ENCODE measurements at regions not wholly inside any gene's neighbourhood (a gene's known extent, or its start where the extent isn't known, plus 50 kb on each side); places are given as distances from the start of the nearest gene placed in this dataset.

DNA sequence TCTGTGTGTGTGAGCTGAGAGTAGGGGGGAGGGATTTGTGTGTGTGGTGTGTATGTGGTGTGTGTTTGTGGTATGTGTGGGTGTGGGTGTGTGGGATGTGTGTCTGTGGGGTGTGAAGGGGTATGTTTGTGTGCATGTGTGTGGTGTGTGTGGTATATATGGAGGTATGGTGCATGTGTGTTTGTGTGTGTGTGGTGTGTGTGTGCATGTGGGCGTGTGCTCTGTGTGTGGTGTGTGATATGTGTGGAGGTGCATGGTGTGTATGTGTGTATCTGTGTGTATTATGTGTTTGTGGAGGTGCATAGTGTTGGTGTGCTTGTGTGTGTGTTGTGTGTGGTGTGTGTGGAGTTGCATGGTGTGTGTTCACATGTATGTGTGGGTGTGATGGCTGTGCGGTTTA is 106.0 kb downstream of the CMPK2 start:
- DNase-seq (ENCODE audit: low read depth, low spot score) (no peak), FAIRE-seq (no peak)
- Histone ChIP-seq H3K9me1 (ENCODE audit: control insufficient read depth, extremely low read depth, insufficient read depth, low read length) (no peaks in the 10 kb centered on the region), H4K20me1 (ENCODE audit: control insufficient read depth, extremely low read depth, insufficient read depth, low read length) (no peaks in the 10 kb centered on the region), H3K9ac (ENCODE audit: control insufficient read depth, extremely low read depth, insufficient read depth, low read length) (no peak overlapping the region), H3K27me3 (ENCODE audit: control insufficient read depth, extremely low read depth, insufficient read depth, low read length) (no peaks in the 10 kb centered on the region), H3K4me1 (ENCODE audit: control insufficient read depth, extremely low read depth, insufficient read depth, low read length) (no peaks in the 10 kb centered on the region), H3K9me3 (ENCODE audit: control insufficient read depth, low read depth, low read length) (peaks cover 8% of the 10 kb centered on the region), H3K4me3 (ENCODE audit: control insufficient read depth in 2 of 3, extremely low read depth in 1 of 3, insufficient read depth in 2 of 3, low read depth in 1 of 3, low read length in 3 of 3) (no peak overlapping the region), H3K36me3 (ENCODE audit: control insufficient read depth in 2 of 2, extremely low read depth in 1 of 2, insufficient read depth in 2 of 2, low read length in 2 of 2) (no peaks in the 10 kb centered on the region), H3K27ac (ENCODE audit: control insufficient read depth, insufficient read depth, low read length) (no peak overlapping the region), H2AFZ (ENCODE audit: control insufficient read depth, low read length) (no peak overlapping the region), H3K79me2 (ENCODE audit: control insufficient read depth, insufficient read depth, low read length) (no peaks in the 10 kb centered on the region), H3K4me2 (ENCODE audit: control insufficient read depth, extremely low read depth, insufficient read depth, low read depth, low read length) (no peak overlapping the region)
- dilution Hi-C loops (cut with MboI; ENCODE audit: extremely low pct_ligation_motif_present, low sequenced_read_pairs), result no loop called here
- no peak for TF ChIP-seq EZH2 (IDR thresholded peaks at IDR 0.05; ENCODE audit: low read length)
- TF ChIP-seq, protein P1, sequence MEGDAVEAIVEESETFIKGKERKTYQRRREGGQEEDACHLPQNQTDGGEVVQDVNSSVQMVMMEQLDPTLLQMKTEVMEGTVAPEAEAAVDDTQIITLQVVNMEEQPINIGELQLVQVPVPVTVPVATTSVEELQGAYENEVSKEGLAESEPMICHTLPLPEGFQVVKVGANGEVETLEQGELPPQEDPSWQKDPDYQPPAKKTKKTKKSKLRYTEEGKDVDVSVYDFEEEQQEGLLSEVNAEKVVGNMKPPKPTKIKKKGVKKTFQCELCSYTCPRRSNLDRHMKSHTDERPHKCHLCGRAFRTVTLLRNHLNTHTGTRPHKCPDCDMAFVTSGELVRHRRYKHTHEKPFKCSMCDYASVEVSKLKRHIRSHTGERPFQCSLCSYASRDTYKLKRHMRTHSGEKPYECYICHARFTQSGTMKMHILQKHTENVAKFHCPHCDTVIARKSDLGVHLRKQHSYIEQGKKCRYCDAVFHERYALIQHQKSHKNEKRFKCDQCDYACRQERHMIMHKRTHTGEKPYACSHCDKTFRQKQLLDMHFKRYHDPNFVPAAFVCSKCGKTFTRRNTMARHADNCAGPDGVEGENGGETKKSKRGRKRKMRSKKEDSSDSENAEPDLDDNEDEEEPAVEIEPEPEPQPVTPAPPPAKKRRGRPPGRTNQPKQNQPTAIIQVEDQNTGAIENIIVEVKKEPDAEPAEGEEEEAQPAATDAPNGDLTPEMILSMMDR (optimal IDR thresholded peaks at IDR 0.05 in 1 of 3, IDR thresholded peaks at IDR 0.05 in 1 of 3, conservative IDR thresholded peaks at IDR 0.05 in 1 of 3; ENCODE audit: extremely low read depth in 1 of 3, insufficient read depth in 2 of 3, low read length in 3 of 3), result no peak

- Histone ChIP-seq H3K27ac (ENCODE audit: control insufficient read depth, insufficient read depth, low read length) (no peak overlapping the region), H3K9me1 (ENCODE audit: control insufficient read depth, extremely low read depth, insufficient read depth, low read length) (no peaks in the 10 kb centered on the region), H3K4me1 (ENCODE audit: control insufficient read depth, extremely low read depth, insufficient read depth, low read length) (no peaks in the 10 kb centered on the region), H3K27me3 (ENCODE audit: control insufficient read depth, extremely low read depth, insufficient read depth, low read length) (no peaks in the 10 kb centered on the region), H3K9ac (ENCODE audit: control insufficient read depth, extremely low read depth, insufficient read depth, low read length) (no peak overlapping the region), H3K79me2 (ENCODE audit: control insufficient read depth, insufficient read depth, low read length) (no peaks in the 10 kb centered on the region), H4K20me1 (ENCODE audit: control insufficient read depth, extremely low read depth, insufficient read depth, low read length) (no peaks in the 10 kb centered on the region), H3K36me3 (ENCODE audit: control insufficient read depth in 2 of 2, extremely low read depth in 1 of 2, insufficient read depth in 2 of 2, low read length in 2 of 2) (no peaks in the 10 kb centered on the region), H3K4me2 (ENCODE audit: control insufficient read depth, extremely low read depth, insufficient read depth, low read depth, low read length) (no peak overlapping the region), H3K4me3 (ENCODE audit: control insufficient read depth in 2 of 3, extremely low read depth in 1 of 3, insufficient read depth in 2 of 3, low read depth in 1 of 3, low read length in 3 of 3) (no peak overlapping the region), H2AFZ (ENCODE audit: control insufficient read depth, low read length) (no peak overlapping the region), H3K9me3 (ENCODE audit: control insufficient read depth, low read depth, low read length) (peaks cover 8% of the 10 kb centered on the region)
- FAIRE-seq (no peak), DNase-seq (ENCODE audit: low read depth, low spot score) (no peak)
- no peak for TF ChIP-seq EZH2 (IDR thresholded peaks at IDR 0.05; ENCODE audit: low read length)
- TF ChIP-seq, protein P1 (optimal IDR thresholded peaks at IDR 0.05 in 1 of 3, IDR thresholded peaks at IDR 0.05 in 1 of 3, conservative IDR thresholded peaks at IDR 0.05 in 1 of 3; ENCODE audit: extremely low read depth in 1 of 3, insufficient read depth in 2 of 3, low read length in 3 of 3), result no peak
- dilution Hi-C loops (cut with MboI; ENCODE audit: extremely low pct_ligation_motif_present, low sequenced_read_pairs), result no loop called here
These were observed 105.6 kb downstream of the CMPK2 start for GRCh38 chr2:6760132-6760531.
